GM18520 (cell line): ENCODE measurements at regions not wholly inside any gene's neighbourhood (a gene's known extent, or its start where the extent isn't known, plus 50 kb on each side); places are given as distances from the start of the nearest gene placed in this dataset.
"Not testable (repeated sequence)": the region's sequence is repeated elsewhere in the genome, so short reads cannot be mapped to it uniquely, and the experiment has no call there.

Experiments used
- ATAC-seq: cut with Tn5 transposase; IDR thresholded peaks from one replicate; pipeline ENCODE4 v1.9.1; 2021; ENCODE audit not compliant: unreplicated experiment

DNA sequence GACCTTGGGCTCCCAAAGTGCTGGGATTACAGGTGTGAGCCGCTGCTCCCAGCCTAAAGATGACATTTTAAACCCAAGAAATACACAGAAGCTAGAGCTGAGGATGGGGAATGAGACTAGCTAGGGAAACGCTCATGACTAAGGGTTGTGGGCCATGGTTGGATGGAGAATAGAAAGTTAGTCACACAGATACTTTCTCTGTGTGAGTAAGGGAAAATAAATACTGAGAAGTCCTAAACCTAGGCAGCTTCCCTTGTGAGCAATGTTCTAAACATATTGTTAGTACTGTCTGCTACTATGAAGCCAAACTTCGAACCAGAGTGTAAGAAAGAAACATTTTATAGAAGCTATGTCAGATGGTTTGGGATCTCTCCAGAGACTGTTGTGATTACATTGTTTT is 304.8 kb upstream of the STAC start:
- no peak for ATAC-seq

- ATAC-seq = no peak
Observed at GRCh38 chr3:36077320-36077719, 303.0 kb upstream of the STAC start.

- ATAC-seq = not testable (repeated sequence)
Observed at GRCh38 chr3:36082958-36083357, 297.3 kb upstream of the STAC start.

- ATAC-seq = no peak
Observed at GRCh38 chr3:36095238-36095637, 285.1 kb upstream of the STAC start.

GRCh38 chr3:36097209-36097608 is 283.1 kb upstream of the STAC start:
- ATAC-seq = no peak

DNA sequence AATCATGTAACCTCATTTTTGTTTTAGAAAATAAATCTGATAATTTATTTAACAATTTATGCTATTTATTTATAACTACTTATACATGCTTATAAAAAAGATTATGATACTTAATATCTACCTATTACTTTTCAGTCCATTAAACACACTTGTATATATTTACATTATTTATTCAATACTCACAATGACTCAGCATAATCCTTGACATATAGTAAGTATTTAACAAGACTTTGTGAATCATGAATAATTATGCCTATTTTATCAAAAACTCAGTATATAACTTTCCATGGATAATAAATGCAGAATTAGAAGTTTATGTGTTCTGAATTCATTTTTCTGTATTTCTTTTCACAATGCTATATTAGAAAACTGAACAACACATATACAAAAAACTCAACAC is 266.0 kb upstream of the STAC start:
- ATAC-seq = no peak

DNA sequence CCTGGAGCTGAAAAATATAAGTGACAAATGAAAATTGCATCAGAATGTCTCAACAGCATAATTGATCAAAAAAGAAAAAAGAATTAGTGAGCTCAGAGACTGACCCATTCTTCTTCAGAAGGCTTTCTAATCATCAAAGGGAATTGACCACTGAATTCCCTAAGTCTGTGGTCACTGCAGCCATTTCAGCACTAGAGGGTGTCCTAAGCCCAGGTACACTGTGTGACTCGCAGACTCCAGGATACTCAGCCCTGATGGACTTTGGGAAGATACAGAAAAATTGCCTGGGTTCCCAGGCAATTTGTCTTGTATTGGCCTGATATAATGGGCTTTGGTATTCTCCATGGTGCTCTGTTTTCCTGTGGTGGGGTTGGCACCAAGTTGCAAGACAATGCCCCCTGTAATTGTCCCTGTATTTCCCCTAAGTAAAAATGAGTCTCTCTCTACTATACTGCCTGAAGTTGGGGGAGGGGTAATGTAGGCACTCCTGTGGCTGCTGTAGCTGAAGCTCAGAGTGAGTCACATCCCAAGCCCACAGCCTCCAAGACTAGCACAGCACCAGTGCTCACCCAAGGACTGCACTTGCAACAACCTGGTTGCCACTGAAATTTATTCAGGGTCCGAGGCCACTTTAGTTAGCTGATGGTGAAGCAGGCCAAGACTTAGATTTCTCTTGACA is 256.0 kb upstream of the STAC start:
- ATAC-seq = no peak

GRCh38 chr3:36132214-36132613 is 248.1 kb upstream of the STAC start:
- ATAC-seq = no peak

GRCh38 chr3:36135863-36136262 is 244.4 kb upstream of the STAC start:
- ATAC-seq = no peak

DNA sequence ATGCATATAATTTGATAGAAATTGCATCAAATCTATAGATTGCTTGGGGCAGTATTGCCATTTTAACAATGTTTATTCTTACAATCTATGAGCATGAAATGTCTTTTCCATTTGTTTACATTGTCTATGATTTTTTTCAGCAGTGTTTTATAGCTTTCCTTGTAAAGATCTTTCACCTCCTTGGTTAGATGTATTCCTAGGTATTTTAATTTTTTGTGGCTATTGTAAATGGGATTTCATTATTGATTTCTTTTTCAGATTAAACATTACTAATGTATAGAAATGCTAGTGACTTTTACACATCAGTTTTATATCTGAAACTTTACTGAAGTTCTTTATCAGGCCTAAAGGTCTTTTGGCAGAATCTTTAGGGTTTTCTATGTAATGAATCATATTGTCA is 237.6 kb upstream of the STAC start:
- ATAC-seq = no peak

- ATAC-seq = no peak
Observed at GRCh38 chr3:36146404-36146803, 233.9 kb upstream of the STAC start.

GRCh38 chr3:36147934-36148558 is 232.3 kb upstream of the STAC start:
- no peak for ATAC-seq

GRCh38 chr3:36149447-36149865 is 230.8 kb upstream of the STAC start:
- ATAC-seq = no peak

DNA sequence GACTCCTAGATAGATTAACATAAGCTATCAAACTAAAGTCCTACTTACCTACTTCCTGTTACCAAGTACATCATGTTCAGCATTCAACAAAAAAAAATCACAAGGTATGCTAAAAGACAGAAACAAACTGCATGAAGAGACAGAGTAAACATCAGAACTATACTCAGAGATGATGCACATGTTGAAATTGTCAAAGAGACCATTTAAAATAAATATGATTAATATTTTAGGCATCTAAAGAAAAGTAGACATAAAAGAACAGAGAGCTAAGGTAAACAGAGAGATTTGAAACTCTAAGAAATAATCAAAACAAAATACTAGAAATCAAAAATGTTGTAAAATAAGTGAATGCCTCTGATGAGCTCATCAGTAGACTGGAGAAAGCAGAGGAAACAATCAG is 224.8 kb upstream of the STAC start:
- no peak for ATAC-seq

DNA sequence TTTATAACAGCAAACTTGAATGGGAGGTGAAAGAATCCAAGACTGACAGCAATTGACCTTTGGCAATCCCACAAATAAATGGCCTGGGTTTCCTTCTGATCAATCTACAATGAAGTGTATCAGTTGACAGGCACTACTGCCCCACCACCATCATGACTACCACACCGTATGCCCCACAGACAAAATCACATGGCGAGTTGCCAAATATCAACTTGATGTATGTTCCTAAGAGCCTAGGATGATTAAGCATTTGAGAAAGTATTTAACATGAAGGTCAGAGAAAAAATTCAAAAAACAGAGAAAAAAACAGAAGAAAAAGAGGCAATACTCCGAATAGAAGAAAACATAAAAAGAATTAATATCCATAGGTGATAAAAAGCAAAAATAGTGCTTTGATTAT is 215.9 kb upstream of the STAC start:
- ATAC-seq = no peak

DNA sequence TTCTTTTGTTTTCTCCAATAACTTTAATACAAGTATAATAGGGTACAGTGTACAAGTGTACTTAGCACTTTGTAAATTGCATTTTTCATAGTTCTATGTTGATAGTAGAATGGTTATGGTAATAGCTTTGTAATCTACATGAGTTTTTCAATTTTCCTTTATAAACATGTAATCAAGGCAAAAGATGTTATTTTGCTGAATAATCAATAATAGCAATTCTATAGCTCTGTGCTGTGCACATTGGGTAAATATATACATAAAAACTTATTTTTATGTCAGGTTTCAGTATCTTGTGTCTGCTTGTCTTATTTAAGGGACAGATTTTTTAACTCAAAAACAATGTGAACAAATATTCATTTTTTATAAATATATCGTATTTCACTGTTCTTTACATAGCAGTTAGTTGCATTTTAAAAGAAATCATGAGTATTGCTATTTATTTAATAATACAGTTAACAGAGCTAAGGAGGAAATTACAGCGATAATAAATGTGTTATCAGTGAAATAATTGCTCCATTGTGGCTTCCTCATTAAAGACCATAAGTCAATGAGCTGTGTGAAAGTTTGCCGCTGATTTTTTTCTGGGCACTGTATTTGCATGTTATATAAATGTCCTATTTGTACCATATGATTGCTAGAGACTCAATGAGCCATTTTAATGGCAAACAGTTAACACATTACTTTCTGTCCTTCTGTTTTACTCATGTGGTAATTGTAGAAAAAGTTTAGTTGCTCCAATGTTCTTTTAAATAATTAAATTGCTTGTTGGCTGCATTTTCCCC is 214.6 kb upstream of the STAC start:
- no peak for ATAC-seq

GRCh38 chr3:36166477-36166876 is 213.8 kb upstream of the STAC start:
- ATAC-seq = no peak

GRCh38 chr3:36172699-36173098 is 207.6 kb upstream of the STAC start:
- no peak for ATAC-seq

DNA sequence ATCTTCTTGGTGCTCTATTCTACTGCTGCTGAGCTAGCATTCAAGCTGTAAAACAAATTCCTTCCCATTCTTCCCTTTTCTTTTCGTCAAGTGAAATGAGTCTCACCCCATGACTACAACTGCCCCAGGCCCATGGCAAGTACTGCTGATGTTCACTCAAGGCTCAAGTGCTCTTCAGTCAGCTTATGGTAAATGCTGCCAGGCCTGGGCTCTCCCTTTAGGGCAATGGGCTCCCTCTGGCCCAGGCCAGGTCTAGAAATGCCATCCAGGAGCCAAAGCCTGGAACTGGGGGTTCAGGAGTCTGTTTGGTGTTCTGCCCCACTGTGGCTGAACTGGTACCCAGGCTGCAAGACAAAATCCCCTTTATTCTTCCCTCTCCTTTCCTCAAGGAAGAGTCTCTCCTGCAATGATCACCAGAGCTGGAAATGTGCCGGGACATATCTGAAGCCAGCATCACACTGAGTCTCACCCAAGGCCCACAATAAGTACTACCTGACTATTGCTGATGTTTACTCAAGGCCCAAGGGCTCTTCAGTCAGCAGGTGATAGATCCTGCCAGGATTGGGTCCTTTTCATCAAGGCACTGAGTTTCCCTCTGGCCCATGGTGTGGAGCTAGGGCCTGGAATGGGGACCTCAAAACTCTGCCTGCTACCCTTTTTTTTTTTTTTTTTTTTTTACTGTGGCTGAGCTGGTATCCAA is 205.0 kb upstream of the STAC start:
- no peak for ATAC-seq

- ATAC-seq = no peak
Observed at GRCh38 chr3:36175916-36176461, 204.3 kb upstream of the STAC start.

- no peak for ATAC-seq
Observed at GRCh38 chr3:36178018-36178417, 202.3 kb upstream of the STAC start.
